ENCODE measurements at regions not wholly inside any gene's neighbourhood (a gene's known extent, or its start where the extent isn't known, plus 50 kb on each side); places are given as distances from the start of the nearest gene placed in this dataset.

GRCh38 chr14:53692451-53692850 lies 264.2 kb downstream of the BMP4 start:
- TF ChIP-seq CTCF (IDR thresholded peaks at IDR 0.05) (no peak), POLR2AphosphoS5 (IDR thresholded peaks at IDR 0.05) (no peak)
